AG20443 (cell line): ENCODE measurements at regions not wholly inside any gene's neighbourhood (a gene's known extent, or its start where the extent isn't known, plus 50 kb on each side); places are given as distances from the start of the nearest gene placed in this dataset.
"Not testable (repeated sequence)": the region's sequence is repeated elsewhere in the genome, so short reads cannot be mapped to it uniquely, and the experiment has no call there.

Experiments used
- DNase-seq: peaks from one replicate; pipeline ENCODE4 v3.0.0; 2012; ENCODE audit warnings: low spot score, mixed read lengths

- no peak for DNase-seq
These were observed 159.4 kb downstream of the HS3ST3A1 start for GRCh38 chr17:13442361-13442760.

DNA sequence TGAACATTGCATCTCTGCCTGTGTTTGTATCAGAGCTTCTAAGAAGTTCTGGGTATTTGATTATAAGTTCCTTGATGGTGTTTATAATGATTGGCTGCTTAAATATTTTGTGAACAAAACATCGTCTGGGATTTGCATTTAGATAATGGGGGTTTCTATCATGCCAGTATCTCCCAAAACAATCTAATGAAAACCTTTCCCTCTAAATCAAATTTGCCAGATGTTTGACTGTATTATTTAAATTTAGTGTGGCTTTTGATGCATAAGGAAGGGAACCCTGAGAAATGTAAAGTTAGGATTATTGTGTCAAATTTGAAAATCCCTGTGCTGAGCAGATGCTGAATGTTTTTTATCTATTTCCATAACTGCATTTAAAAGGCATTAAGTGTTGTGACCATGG, 159.9 kb downstream of the HS3ST3A1 start:
- no peak for DNase-seq

- DNase-seq, result peak; percentile 25
These were observed 163.6 kb downstream of the HS3ST3A1 start for GRCh38 chr17:13437966-13438779.

- no peak for DNase-seq
These were observed 166.5 kb downstream of the HS3ST3A1 start for GRCh38 chr17:13435230-13435629.

DNA sequence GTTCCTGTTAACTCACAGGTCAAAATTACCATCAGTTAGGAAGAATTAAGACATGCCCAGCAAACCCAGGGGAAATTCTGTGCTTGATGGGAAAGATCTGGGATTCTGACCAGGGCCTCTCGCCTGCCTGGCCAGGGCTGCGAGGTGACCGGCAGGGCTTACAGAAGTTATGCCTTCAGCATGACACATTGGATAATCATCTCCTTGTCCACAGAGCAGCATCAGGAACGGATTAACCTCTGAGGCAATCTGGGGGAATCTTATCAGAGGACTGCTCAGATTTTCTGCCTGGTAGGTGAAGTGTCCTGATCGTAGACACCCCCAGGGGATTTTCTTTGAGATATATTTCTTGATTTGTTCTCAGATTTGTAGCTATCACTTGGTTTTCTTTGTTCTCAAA, 172.5 kb downstream of the HS3ST3A1 start:
- peak; percentile 92 for DNase-seq

DNA sequence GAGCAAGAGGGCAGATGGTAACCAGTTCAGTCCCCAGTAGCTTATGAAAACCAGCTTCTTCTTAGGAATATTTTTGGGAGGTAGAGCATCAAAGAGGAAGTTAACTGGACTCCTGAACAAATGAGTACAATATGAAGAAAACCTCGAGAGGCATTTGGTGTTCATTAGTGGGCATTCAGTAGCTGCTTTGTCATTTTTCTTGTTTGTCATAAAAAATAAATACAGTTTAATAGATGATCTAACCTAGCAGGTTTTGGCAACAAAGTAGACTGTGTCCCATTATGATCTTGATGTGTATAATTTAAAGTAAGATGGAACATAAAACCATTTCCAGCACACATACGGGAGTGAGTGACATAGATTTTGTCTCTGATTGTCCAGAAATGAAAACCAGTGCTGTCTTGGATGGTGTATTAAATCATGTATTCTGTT, 173.1 kb downstream of the HS3ST3A1 start:
- peak; percentile 27 for DNase-seq

DNA sequence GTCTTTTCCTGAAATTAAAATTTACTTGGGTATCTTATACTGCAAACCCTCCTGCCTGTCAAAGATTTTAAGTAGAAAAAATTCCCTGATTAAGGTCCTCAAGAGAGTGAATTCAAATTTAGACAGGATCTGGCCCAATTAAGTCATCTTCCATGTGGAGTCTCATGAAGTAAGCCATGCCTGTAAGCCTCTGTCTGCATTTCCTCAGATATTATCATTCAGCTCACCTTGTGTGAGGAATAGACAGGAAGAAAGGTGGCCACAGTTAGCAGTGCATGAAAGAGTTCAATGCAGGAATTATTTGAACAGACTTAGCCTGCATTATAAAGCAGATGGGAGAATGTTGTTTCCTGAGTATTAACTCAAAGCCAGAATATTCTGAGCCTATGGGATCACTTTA, 174.7 kb downstream of the HS3ST3A1 start:
- no peak for DNase-seq

DNA sequence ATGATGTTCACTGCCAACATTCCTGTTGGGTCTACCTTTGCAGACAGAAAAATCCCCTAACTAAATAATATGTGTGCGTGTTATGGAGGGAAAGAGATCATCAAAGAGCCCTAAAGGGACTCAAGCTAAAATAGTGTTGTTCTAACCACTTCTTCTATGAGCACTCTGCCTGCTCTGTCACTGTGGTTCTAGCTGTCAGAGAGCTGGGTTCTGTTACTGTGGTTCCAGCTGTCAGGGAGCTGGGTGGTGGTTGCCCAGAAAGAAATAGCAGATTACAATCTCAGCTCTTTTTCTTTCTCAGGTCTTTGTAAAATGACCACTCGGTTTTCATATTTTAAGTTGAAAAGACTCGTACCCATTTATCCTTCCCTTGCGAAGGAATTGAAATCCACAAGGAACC, 176.3 kb downstream of the HS3ST3A1 start:
- no peak for DNase-seq

DNA sequence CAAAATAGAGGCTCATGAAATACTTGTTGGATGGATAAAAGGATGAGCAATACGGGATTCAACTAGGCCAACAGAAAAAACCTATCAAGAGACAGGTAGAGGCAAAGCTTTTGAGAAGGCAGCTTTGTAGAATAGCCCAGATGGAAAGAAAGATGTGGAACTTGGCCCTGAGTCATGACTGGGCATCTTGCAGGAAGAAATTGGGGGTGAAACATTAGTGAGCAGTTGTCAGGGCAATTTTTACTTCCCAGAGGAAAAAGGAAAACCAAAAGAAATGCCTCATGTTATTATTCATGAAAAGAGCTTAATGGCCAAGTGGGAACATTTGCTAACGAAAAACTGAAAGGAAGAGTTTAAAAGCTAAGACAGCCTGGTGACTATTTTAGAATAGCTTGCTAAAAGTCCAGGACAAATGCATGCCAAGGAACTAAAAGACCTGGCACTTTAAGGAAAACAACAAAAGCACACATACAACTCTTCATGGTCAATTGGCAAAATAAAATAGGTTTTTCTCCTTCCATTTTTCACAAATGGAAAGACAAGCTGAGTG, 180.1 kb downstream of the HS3ST3A1 start:
- DNase-seq, result no peak

GRCh38 chr17:13420878-13421277, 180.9 kb downstream of the HS3ST3A1 start:
- DNase-seq, result peak; percentile 29

GRCh38 chr17:13420418-13420826, 181.3 kb downstream of the HS3ST3A1 start:
- no peak for DNase-seq

DNA sequence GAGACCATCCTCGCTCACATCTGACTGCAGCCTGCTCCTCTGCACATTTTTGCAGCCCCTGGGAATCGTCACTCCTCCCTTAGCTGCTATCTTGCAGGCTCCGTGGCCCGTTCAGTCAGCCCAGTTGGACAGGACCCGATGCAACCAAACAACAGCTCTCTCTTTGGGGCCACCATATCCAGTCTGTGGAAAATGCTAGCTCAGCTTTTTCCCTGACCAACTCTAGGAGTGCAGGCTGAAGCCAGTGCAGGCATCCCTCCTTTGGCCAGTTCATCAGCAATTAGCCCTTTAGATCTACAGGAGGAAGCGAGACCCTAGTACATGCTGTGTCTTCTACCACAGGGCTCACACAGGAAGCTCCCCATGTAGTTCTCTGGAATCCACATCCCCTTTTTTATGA, 182.1 kb downstream of the HS3ST3A1 start:
- no peak for DNase-seq

GRCh38 chr17:13418891-13419290, 182.8 kb downstream of the HS3ST3A1 start:
- no peak for DNase-seq

GRCh38 chr17:13417381-13417950, 184.3 kb downstream of the HS3ST3A1 start:
- no peak for DNase-seq

DNA sequence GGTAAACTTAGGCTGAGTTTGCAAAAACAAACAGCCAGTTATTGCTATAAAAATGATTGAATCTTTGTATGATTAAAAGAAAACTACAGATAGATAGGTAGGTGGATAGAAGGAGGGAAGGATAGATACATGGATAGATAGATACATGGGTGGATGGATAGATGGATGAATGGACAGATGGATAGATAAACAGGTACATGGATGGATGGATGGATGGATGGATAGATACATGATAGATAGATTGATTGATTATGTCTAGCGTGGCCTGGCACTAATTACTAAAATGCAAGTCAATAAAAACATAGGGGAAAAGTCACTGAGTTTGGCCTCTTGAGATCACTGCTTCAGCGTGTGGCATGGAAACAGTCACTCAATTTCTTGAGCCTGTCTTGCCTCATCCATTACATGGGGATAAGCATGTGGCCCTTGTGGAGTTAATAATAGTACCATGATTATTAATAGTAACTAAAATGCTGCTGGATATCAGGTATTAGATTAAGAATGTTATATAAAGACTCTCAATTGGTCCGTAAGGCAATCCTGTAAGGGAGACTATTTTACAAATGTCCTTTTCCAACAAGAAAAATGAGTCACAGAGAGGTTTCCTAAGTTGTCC, 184.9 kb downstream of the HS3ST3A1 start:
- DNase-seq, result no peak

GRCh38 chr17:13415871-13416416, 185.8 kb downstream of the HS3ST3A1 start:
- peak; percentile 56 for DNase-seq

- DNase-seq, result not testable (repeated sequence)
These were observed 186.5 kb downstream of the HS3ST3A1 start for GRCh38 chr17:13415200-13415599.

DNA sequence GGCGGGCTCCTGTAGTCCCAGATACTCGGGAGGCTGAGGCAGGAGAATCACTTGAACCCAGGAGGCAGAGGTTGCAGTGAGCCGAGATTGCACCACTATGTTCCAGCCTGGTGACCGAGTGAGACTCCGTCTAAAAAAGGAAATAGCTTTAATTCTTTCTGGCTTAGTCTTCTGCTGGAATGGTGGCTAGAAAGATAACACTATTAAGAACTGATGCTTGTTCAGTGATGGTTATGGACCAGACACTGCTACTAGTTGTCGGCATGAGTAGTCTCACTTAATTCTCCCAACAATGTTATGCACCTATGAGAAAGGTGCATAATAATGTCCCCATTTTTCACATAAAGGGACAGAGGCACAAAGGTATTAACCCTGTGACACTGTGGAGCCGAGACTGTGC, 188.7 kb downstream of the HS3ST3A1 start:
- no peak for DNase-seq

- DNase-seq, result no peak
These were observed 190.9 kb downstream of the HS3ST3A1 start for GRCh38 chr17:13410874-13411273.

GRCh38 chr17:13410214-13410613, 191.5 kb downstream of the HS3ST3A1 start:
- DNase-seq, result no peak

- no peak for DNase-seq
These were observed 192.3 kb downstream of the HS3ST3A1 start for GRCh38 chr17:13409455-13409854.

GRCh38 chr17:13407381-13407780, 194.3 kb downstream of the HS3ST3A1 start:
- no peak for DNase-seq

- no peak for DNase-seq
These were observed 195.9 kb downstream of the HS3ST3A1 start for GRCh38 chr17:13405807-13406206.
